ENCODE measurements at regions not wholly inside any gene's neighbourhood (a gene's known extent, or its start where the extent isn't known, plus 50 kb on each side); places are given as distances from the start of the nearest gene placed in this dataset.

GRCh38 chr10:64863836-64864235 is 1342.6 kb downstream of the REEP3 start:
- no peak for TF ChIP-seq CTCF (IDR thresholded peaks at IDR 0.05; ENCODE audit: insufficient read depth, low read length, poor library complexity, severe bottlenecking)
- TF ChIP-seq EZH2phosphoT487 (conservative IDR thresholded peaks at IDR 0.05; ENCODE audit: low read length): no peak
